Uterus (tissue), 2 donors: ENCODE measurements at regions not wholly inside any gene's neighbourhood (a gene's known extent, or its start where the extent isn't known, plus 50 kb on each side); places are given as distances from the start of the nearest gene placed in this dataset.

Source experiments
- POLR2A ChIP-seq, 2 donors: fragments of 450-650 bp; IDR thresholded peaks; one replicate each; pipeline ENCODE4 v1.6.1; 2016; ENCODE audit warnings: antibody characterized with exemption in 2 of 2, mild to moderate bottlenecking in 1 of 2, moderate library complexity in 1 of 2
- TF ChIP-seq, protein P1 (sequence below), 4 experiments: fragments of 200-600 bp in 2 of 4; fragments of 450-650 bp in 2 of 4; sonication (generic) in 2 of 4; IDR thresholded peaks; one replicate each; pipeline ENCODE4 v1.5.1; 2016 to 2019; ENCODE audit warnings: antibody characterized with exemption in 4 of 4, mild to moderate bottlenecking in 2 of 4, moderate library complexity in 1 of 4

GRCh38 chr4:41451961-41452360, 86.0 kb upstream of the LIMCH1 start:
- no peak for TF ChIP-seq POLR2A (IDR thresholded peaks at IDR 0.05)
- TF ChIP-seq, protein P1, sequence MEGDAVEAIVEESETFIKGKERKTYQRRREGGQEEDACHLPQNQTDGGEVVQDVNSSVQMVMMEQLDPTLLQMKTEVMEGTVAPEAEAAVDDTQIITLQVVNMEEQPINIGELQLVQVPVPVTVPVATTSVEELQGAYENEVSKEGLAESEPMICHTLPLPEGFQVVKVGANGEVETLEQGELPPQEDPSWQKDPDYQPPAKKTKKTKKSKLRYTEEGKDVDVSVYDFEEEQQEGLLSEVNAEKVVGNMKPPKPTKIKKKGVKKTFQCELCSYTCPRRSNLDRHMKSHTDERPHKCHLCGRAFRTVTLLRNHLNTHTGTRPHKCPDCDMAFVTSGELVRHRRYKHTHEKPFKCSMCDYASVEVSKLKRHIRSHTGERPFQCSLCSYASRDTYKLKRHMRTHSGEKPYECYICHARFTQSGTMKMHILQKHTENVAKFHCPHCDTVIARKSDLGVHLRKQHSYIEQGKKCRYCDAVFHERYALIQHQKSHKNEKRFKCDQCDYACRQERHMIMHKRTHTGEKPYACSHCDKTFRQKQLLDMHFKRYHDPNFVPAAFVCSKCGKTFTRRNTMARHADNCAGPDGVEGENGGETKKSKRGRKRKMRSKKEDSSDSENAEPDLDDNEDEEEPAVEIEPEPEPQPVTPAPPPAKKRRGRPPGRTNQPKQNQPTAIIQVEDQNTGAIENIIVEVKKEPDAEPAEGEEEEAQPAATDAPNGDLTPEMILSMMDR (IDR thresholded peaks at IDR 0.05): no peak
